Skeletal muscle tissue (tissue), 3 donors: ENCODE measurements at regions not wholly inside any gene's neighbourhood (a gene's known extent, or its start where the extent isn't known, plus 50 kb on each side); places are given as distances from the start of the nearest gene placed in this dataset.
"Not testable (repeated sequence)": the region's sequence is repeated elsewhere in the genome, so short reads cannot be mapped to it uniquely, and the experiment has no call there.

Source experiments
- H3K27ac ChIP-seq: one replicate; pipeline ENCODE4 v1.7.0; 2013; ENCODE audit warnings: mild to moderate bottlenecking, low read depth, low read length, inconsistent platforms
- H3K27me3 ChIP-seq, 3 donors: one replicate each; pipeline ENCODE4 v1.7.0; 2013; ENCODE audit warnings: low read length in 3 of 3; ENCODE audit not compliant: control insufficient read depth in 3 of 3, insufficient read depth in 3 of 3
- H3K36me3 ChIP-seq, 3 donors: one replicate each; pipeline ENCODE4 v1.7.0; 2013; ENCODE audit warnings: low read length in 3 of 3; ENCODE audit not compliant: control insufficient read depth in 3 of 3, insufficient read depth in 3 of 3
- H3K4me1 ChIP-seq, 3 donors: one replicate each; pipeline ENCODE4 v1.7.0; 2013; ENCODE audit warnings: low read length in 3 of 3, mild to moderate bottlenecking in 3 of 3; ENCODE audit not compliant: control insufficient read depth in 3 of 3, insufficient read depth in 3 of 3
- H3K4me3 ChIP-seq, 3 donors: one replicate each; pipeline ENCODE4 v1.7.0; 2013; ENCODE audit warnings: low read length in 3 of 3
- H3K9ac ChIP-seq, 3 donors: one replicate each; pipeline ENCODE4 v1.7.0; 2013; ENCODE audit warnings: low read length in 3 of 3, mild to moderate bottlenecking in 3 of 3, moderate library complexity in 2 of 3, low read depth in 1 of 3
- H3K9me3 ChIP-seq, 3 donors: one replicate each; pipeline ENCODE4 v1.7.0; 2013; ENCODE audit warnings: low read length in 3 of 3; ENCODE audit not compliant: control insufficient read depth in 3 of 3
- donor health status: Osteomylitis.

DNA sequence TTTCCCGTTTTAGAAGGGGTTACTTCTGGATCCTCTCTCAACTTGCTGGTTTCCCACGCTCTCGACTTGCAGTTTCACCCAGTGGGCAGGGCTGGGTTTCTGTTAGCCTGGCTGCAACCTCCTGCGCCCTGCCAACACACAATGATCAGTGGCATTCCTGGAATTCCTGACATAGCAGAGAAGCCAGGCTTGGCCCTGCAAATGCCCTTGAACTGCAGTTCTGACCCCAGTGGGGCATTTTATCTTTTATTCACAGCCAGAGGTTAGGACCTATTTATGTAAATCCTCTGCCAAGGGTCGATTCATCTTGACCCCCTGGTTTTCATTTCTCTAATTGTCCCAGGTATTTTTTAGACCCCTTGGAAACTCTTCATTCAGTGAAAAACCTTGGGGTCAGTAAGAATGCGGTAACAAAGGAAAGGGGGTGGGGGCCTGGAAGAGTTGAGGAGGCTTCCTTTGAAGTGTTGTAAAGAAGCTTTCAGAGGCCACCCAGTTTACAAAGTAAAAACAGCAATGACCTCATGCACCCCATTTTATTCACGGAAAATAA, 217.6 kb downstream of the ZNF674 start:
- Histone ChIP-seq H3K4me3 (no peak overlapping the region), H3K9me3 (peaks cover 0 to 2% (median 0%) of the 10 kb centered on the region in 3 donors), H3K4me1 (no peaks in the 10 kb centered on the region), H3K27me3 (peaks cover 0 to 10% (median 0%) of the 10 kb centered on the region in 3 donors), H3K27ac (no peak overlapping the region), H3K36me3 (no peaks in the 10 kb centered on the region), H3K9ac (no peak overlapping the region)

DNA sequence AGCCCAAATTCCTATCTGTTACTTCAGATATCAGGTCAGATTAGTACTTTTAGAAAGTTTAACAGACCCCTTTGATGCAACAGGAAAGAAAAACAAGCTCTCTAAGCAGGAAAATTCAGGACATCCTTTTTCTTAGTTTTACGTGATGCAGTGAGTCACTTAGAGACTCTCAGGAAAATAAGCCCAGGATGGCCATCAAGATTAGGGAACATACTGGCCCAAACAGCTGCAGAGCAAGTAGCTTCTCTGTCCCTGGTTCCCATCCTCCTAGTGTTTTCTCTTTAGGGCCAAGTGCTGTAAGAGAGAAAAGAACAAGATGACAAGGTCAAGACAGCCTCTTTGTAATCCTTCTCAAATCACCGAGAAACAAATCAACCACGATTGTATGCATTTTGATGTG, 219.1 kb downstream of the ZNF674 start:
- Histone ChIP-seq H3K27ac (no peak overlapping the region), H3K4me1 (no peaks in the 10 kb centered on the region), H3K4me3 (no peak overlapping the region), H3K36me3 (no peaks in the 10 kb centered on the region), H3K9me3 (no peaks in the 10 kb centered on the region), H3K27me3 (no peaks in the 10 kb centered on the region), H3K9ac (no peak overlapping the region)

DNA sequence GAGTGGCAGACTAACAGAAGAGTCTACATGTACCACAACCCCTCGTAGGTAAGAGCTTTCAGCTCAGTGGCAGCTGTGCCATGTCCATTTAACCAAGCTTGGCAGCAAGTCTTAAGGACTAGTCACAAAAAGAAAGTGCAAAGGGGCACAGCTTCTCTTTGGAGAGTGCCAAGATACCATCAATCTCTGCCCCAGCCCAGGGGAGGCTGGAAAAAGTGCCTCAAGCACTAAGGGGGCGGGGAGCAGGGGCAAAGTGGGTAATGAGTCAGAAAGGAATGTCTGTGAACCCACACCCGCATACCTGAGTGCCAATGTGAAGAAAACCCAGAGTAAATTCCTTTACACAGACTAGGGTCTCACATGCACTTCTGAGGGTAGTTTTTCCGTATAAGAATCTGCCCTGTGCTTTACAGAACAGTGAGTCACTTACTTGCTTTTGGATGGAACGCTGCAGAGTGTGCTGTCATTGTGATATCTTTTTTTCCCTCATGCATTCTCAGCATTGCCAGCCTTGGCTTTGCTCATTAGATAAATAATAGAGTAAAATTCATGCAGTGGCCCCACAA, 219.8 kb downstream of the ZNF674 start:
- Histone ChIP-seq H3K9me3 (no peaks in the 10 kb centered on the region), H3K27me3 (no peaks in the 10 kb centered on the region), H3K4me3 (no peak overlapping the region), H3K4me1 (no peaks in the 10 kb centered on the region), H3K36me3 (no peaks in the 10 kb centered on the region), H3K27ac (no peak overlapping the region), H3K9ac (no peak overlapping the region)

DNA sequence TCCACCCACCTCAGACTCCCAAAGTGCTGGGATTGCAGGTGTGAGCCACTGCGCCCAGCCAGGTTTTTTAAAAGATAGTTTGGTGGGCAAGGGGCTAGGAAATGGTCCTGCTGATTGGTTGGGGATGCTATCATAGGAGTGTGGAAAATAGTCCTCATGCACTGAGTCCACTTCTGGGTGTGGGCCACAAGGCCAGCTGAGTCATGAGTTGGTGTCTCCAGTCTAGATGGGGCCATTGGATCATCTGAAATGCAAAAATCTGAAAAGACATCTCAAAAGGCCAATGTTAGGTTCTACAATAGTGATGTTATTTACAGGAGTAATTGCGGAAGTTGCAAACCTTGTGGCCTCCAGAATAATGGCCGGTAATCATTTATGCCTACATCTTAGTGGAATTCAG, 221.1 kb downstream of the ZNF674 start:
- H3K4me1 ChIP-seq: no peaks in the 10 kb centered on the region
- no peak overlapping the region for H3K27ac ChIP-seq
- H3K27me3 ChIP-seq: no peaks in the 10 kb centered on the region
- H3K36me3 ChIP-seq: no peaks in the 10 kb centered on the region
- no peak overlapping the region for H3K4me3 ChIP-seq
- H3K9me3 ChIP-seq: no peaks in the 10 kb centered on the region
- no peak overlapping the region for H3K9ac ChIP-seq

DNA sequence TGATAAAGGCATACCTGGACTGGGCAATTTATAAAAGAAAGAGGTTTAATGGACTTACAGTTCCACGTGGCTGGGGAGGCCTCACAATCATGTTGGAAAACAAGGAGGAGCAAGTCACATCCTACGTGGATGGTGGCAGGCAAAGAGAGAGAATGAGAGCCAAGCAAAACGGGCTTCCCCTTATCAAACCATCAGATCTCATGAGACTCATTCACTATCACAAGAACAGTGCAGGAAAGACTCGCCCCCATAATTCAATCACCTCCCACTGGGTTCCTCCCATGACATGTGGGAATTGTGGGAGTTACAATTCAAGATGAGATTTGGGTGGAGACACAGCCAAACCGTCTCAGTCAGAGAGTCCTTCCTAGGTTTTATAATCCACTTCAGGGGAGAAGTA, 222.3 kb downstream of the ZNF674 start:
- H3K9me3 ChIP-seq, H3K36me3 ChIP-seq, H3K27ac ChIP-seq, H3K4me3 ChIP-seq, H3K9ac ChIP-seq, H3K4me1 ChIP-seq, H3K27me3 ChIP-seq: not testable (repeated sequence)

DNA sequence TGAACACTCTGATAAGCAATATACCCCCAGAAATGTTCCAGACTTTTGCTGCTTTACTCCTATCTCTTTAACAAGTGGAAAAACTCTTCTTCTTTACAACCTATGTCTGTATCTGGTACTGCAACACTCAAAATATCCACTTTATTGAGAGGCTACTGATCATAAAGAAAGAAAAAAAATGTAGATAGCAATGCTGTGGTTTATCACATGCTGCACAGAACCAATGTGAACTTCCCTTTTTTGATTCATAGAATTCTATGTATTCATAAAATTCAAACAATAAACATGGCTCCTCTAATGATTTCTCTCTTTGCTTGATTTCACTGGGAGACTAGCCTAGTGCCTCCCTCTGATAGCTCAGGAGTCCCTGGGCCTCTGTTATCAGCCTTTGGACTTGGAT, 223.5 kb downstream of the ZNF674 start:
- Histone ChIP-seq H3K36me3 (no peaks in the 10 kb centered on the region), H3K27ac (no peak overlapping the region), H3K9me3 (no peaks in the 10 kb centered on the region), H3K27me3 (no peaks in the 10 kb centered on the region), H3K4me1 (no peaks in the 10 kb centered on the region), H3K4me3 (no peak overlapping the region), H3K9ac (no peak overlapping the region)

DNA sequence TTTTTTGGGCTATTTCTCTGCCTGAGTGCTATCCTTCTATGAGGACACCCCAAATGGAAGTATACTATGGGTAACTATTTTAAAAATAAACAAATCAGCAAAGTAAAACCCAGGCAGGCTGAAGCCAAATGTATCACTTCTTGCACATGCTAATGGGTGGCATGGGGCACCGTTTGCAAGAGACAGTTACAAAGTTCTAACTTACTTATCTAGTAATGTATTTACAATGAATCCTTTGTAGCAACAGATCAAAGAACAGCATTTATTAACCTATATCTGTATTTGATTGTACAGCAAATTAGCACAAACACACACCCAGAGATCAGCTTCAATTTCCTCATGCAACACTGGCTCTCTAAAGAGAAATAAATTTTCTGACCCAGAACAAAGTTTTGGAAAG, 225.5 kb downstream of the ZNF674 start:
- no peaks in the 10 kb centered on the region for H3K9me3 ChIP-seq
- H3K27ac ChIP-seq: no peak overlapping the region
- no peak overlapping the region for H3K9ac ChIP-seq
- H3K4me3 ChIP-seq: no peak overlapping the region
- H3K27me3 ChIP-seq: no peaks in the 10 kb centered on the region
- no peaks in the 10 kb centered on the region for H3K4me1 ChIP-seq
- H3K36me3 ChIP-seq: no peaks in the 10 kb centered on the region

DNA sequence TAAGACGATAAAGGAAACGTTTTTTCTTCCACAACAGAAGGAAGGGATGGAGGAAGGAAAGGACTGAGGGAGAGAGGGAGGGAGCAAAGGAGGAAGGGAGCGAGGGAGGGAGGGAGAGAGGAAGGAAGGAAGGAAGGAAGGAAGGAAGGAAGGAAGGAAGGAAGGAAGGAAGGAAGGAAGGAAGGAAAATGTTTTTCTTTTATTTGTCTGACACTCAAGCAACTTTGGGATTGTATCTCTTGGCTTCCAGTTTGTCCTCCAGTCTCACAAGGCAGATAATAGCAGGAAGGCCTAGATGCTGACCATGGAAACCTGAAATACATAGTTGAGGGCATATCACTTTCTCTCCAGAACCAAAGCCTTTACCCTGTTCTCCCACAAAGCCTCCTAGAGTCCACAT, 226.7 kb downstream of the ZNF674 start:
- Histone ChIP-seq H3K9ac (no peak overlapping the region), H3K27me3 (no peaks in the 10 kb centered on the region), H3K9me3 (no peaks in the 10 kb centered on the region), H3K36me3 (no peaks in the 10 kb centered on the region), H3K27ac (no peak overlapping the region), H3K4me1 (no peaks in the 10 kb centered on the region), H3K4me3 (no peak overlapping the region)

DNA sequence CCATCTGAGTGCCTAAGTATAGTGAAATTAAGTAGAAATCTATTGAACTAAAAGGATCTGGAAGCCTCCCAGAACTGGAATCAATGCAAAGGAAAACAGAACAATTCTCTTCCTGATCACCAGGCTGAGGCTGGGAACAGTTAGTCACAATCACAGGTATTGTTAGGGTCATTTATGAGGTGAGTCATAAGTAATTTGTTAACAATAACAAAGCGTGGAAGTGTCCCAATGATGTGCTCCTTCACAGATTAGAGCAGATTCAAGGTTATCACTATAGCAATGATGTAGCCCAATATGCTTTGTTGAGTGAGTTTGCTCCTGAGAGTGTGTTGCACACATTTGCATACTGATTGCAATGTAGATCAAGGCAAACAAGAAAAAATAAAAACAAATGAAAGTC, 228.1 kb downstream of the ZNF674 start:
- Histone ChIP-seq H3K4me1 (no peaks in the 10 kb centered on the region), H3K27ac (no peak overlapping the region), H3K9me3 (no peaks in the 10 kb centered on the region), H3K36me3 (no peaks in the 10 kb centered on the region), H3K4me3 (no peak overlapping the region), H3K27me3 (no peaks in the 10 kb centered on the region), H3K9ac (no peak overlapping the region)

DNA sequence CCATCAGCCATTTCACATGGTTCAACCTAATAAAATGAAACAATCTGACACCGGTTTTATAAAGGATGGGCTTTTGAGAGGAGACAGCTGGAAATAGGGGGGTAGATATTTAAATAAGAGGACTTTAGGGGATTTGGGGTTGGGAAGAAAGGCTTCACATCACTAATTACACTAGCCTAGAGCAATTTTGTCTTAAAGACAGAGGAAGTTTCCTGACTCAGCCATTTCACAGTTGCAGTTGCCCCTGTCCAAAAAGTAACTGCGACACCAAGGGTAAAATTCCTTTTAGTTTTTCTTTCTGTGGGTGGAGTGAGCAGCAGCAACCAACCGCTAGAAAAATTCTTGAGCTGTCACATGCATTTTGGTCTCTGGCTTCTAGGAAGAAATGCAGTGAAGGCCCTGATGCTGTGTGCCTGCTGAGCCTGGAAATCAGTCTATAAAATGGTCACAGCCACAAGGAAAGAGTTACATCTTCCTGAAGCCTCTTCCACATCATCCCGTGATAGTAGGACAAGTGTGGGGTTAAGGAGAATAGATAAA, 233.6 kb downstream of the ZNF674 start:
- H3K27ac ChIP-seq: no peak overlapping the region
- H3K36me3 ChIP-seq: no peaks in the 10 kb centered on the region

More for the DNA sequence above, 233.6 kb downstream of the ZNF674 start:
- peaks cover 0 to 3% (median 0%) of the 10 kb centered on the region in 3 donors for H3K27me3 ChIP-seq
- no peaks in the 10 kb centered on the region for H3K4me1 ChIP-seq
- H3K9me3 ChIP-seq: no peaks in the 10 kb centered on the region
- no peak overlapping the region for H3K4me3 ChIP-seq
- no peak overlapping the region for H3K9ac ChIP-seq
